Vagina (tissue), 2 donors: ENCODE measurements at regions not wholly inside any gene's neighbourhood (a gene's known extent, or its start where the extent isn't known, plus 50 kb on each side); places are given as distances from the start of the nearest gene placed in this dataset.

Experiments
- CTCF ChIP-seq, 3 experiments: fragments of 450-650 bp in 2 of 3; fragments of 200-600 bp in 1 of 3; sonication (generic) in 1 of 3; IDR thresholded peaks; one replicate each; pipeline ENCODE4 v1.5.1; 2017 to 2019; ENCODE audit warnings: antibody characterized with exemption in 3 of 3, mild to moderate bottlenecking in 2 of 3, moderate library complexity in 2 of 3
- POLR2A ChIP-seq, 2 donors: fragments of 450-650 bp; IDR thresholded peaks; one replicate each; pipeline ENCODE4 v1.6.1; 2017; ENCODE audit warnings: antibody characterized with exemption in 2 of 2, mild to moderate bottlenecking in 2 of 2, moderate library complexity in 2 of 2

- TF ChIP-seq CTCF (IDR thresholded peaks at IDR 0.05) (no peak), POLR2A (IDR thresholded peaks at IDR 0.05) (no peak)
These were observed 137.7 kb downstream of the RCHY1 start for GRCh38 chr4:75376543-75376942.
